Vagina (tissue), 2 donors: ENCODE measurements at regions not wholly inside any gene's neighbourhood (a gene's known extent, or its start where the extent isn't known, plus 50 kb on each side); places are given as distances from the start of the nearest gene placed in this dataset.

Experiments used
- POLR2A ChIP-seq, 2 donors: fragments of 450-650 bp; IDR thresholded peaks; one replicate each; pipeline ENCODE4 v1.6.1; 2017; ENCODE audit warnings: antibody characterized with exemption in 2 of 2, mild to moderate bottlenecking in 2 of 2, moderate library complexity in 2 of 2
- POLR2AphosphoS5 ChIP-seq, 2 donors: sonication (generic); formaldehyde crosslinking; IDR thresholded peaks; one replicate each; pipeline ENCODE4 v1.9.0; 2017; ENCODE audit warnings: antibody characterized with exemption in 2 of 2, mild to moderate bottlenecking in 2 of 2, low read depth in 1 of 2; ENCODE audit not compliant: insufficient read depth in 1 of 2
- TF ChIP-seq, protein P1 (sequence below), 3 experiments: fragments of 450-650 bp in 2 of 3; fragments of 200-600 bp in 1 of 3; sonication (generic) in 1 of 3; IDR thresholded peaks; one replicate each; pipeline ENCODE4 v1.5.1; 2017 to 2019; ENCODE audit warnings: antibody characterized with exemption in 3 of 3, mild to moderate bottlenecking in 2 of 3, moderate library complexity in 2 of 3

- TF ChIP-seq, protein P1, sequence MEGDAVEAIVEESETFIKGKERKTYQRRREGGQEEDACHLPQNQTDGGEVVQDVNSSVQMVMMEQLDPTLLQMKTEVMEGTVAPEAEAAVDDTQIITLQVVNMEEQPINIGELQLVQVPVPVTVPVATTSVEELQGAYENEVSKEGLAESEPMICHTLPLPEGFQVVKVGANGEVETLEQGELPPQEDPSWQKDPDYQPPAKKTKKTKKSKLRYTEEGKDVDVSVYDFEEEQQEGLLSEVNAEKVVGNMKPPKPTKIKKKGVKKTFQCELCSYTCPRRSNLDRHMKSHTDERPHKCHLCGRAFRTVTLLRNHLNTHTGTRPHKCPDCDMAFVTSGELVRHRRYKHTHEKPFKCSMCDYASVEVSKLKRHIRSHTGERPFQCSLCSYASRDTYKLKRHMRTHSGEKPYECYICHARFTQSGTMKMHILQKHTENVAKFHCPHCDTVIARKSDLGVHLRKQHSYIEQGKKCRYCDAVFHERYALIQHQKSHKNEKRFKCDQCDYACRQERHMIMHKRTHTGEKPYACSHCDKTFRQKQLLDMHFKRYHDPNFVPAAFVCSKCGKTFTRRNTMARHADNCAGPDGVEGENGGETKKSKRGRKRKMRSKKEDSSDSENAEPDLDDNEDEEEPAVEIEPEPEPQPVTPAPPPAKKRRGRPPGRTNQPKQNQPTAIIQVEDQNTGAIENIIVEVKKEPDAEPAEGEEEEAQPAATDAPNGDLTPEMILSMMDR (IDR thresholded peaks at IDR 0.05) = no peak
- no peak for TF ChIP-seq POLR2A (IDR thresholded peaks at IDR 0.05)
- TF ChIP-seq POLR2AphosphoS5 (IDR thresholded peaks at IDR 0.05; ENCODE audit: insufficient read depth in 1 of 2, low read depth in 1 of 2) = no peak
These were observed 100.4 kb downstream of the PLSCR2 start for GRCh38 chr3:146368882-146369523.
